ENCODE measurements at regions not wholly inside any gene's neighbourhood (a gene's known extent, or its start where the extent isn't known, plus 50 kb on each side); places are given as distances from the start of the nearest gene placed in this dataset.

- H3K27ac ChIP-seq (ENCODE audit: low read depth in 1 of 2, low read length in 1 of 2) = no peak overlapping the region
- H3K4me1 ChIP-seq (ENCODE audit: control insufficient read depth in 5 of 5, insufficient read depth in 5 of 5, low read length in 5 of 5) = no peaks in the 10 kb centered on the region
- no peak overlapping the region for H3K9ac ChIP-seq (ENCODE audit: insufficient read depth in 1 of 2, low read length in 2 of 2)
- DNase-seq (no peak), ATAC-seq (ENCODE audit: insufficient read depth, low FRiP score) (no peak)
- no peak for TF ChIP-seq CTCF (IDR thresholded peaks at IDR 0.05; ENCODE audit: control extremely low read depth, extremely low read depth)
- H3K36me3 ChIP-seq (ENCODE audit: control insufficient read depth in 4 of 4, insufficient read depth in 4 of 4, low read length in 4 of 4) = no peaks in the 10 kb centered on the region
- WGBS, 2 donors = 79% methylated on average over 13 of the region's 13 CpGs
- no peaks in the 10 kb centered on the region for H3K27me3 ChIP-seq (ENCODE audit: control insufficient read depth in 3 of 3, insufficient read depth in 3 of 3, low read length in 2 of 3)
- no peak overlapping the region for H3K4me3 ChIP-seq
- H3K9me3 ChIP-seq (ENCODE audit: control insufficient read depth in 4 of 4, insufficient read depth in 3 of 4, low read length in 3 of 4) = peaks cover 0 to 8% (median 0%) of the 10 kb centered on the region in 4 donors
Observed at GRCh38 chr10:117424883-117425649, 49.8 kb upstream of the PDZD8 start.

Measured in lung (tissue), 11 donors.